Testis (tissue), 2 donors: ENCODE measurements at regions not wholly inside any gene's neighbourhood (a gene's known extent, or its start where the extent isn't known, plus 50 kb on each side); places are given as distances from the start of the nearest gene placed in this dataset.

Experiments
- POLR2A ChIP-seq: fragments of 450-650 bp; IDR thresholded peaks from one replicate; pipeline ENCODE4 v1.6.1; 2017; ENCODE audit warnings: antibody characterized with exemption, mild to moderate bottlenecking, moderate library complexity
- TF ChIP-seq, protein P1 (sequence below), 3 experiments: fragments of 450-650 bp in 2 of 3; fragments of 200-600 bp in 1 of 3; sonication (generic) in 1 of 3; IDR thresholded peaks; one replicate each; pipeline ENCODE4 v1.5.1; 2016 to 2019; ENCODE audit warnings: antibody characterized with exemption in 3 of 3, mild to moderate bottlenecking in 2 of 3, moderate library complexity in 1 of 3

DNA sequence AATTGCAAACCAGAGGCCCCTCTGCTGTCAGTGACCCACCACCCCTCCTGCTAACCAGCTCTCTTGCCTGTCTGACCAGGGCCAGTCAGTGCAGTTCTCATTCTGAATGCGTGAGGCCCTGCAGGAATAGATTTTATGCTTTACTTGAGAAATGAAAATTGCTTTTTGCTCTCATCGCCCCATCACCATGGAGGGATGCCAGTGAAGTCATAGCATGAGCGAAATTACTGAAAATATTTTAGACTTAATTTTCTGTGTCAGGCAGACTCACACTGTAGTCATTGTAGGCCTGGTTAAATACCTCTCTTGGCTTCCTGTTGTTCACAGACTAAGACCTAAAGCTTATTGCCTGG lies 490.5 kb upstream of the CDH5 start:
- TF ChIP-seq, protein P1, sequence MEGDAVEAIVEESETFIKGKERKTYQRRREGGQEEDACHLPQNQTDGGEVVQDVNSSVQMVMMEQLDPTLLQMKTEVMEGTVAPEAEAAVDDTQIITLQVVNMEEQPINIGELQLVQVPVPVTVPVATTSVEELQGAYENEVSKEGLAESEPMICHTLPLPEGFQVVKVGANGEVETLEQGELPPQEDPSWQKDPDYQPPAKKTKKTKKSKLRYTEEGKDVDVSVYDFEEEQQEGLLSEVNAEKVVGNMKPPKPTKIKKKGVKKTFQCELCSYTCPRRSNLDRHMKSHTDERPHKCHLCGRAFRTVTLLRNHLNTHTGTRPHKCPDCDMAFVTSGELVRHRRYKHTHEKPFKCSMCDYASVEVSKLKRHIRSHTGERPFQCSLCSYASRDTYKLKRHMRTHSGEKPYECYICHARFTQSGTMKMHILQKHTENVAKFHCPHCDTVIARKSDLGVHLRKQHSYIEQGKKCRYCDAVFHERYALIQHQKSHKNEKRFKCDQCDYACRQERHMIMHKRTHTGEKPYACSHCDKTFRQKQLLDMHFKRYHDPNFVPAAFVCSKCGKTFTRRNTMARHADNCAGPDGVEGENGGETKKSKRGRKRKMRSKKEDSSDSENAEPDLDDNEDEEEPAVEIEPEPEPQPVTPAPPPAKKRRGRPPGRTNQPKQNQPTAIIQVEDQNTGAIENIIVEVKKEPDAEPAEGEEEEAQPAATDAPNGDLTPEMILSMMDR (IDR thresholded peaks at IDR 0.05), result no peak
- TF ChIP-seq POLR2A, result no peak
